Liver (tissue), 7 donors: ENCODE measurements at regions not wholly inside any gene's neighbourhood (a gene's known extent, or its start where the extent isn't known, plus 50 kb on each side); places are given as distances from the start of the nearest gene placed in this dataset.

ENCODE experiments used
- DNase-seq: peaks from one replicate; pipeline ENCODE4 v3.0.0-alpha.2; 2017; ENCODE audit warnings: low spot score
- H3K27ac ChIP-seq, 2 donors: one replicate each; pipeline ENCODE4 v1.7.0; 2013; ENCODE audit warnings: inconsistent platforms in 2 of 2, low read length in 2 of 2, control low read depth in 1 of 2, low read depth in 1 of 2, mild to moderate bottlenecking in 1 of 2
- H3K27me3 ChIP-seq, 4 donors: one replicate each; pipeline versions ENCODE4 v1.6.1 to v1.7.0; 2013; ENCODE audit warnings: low read length in 3 of 4, inconsistent platforms in 1 of 4, mild to moderate bottlenecking in 1 of 4, moderate library complexity in 1 of 4; ENCODE audit not compliant: control insufficient read depth in 4 of 4, insufficient read depth in 4 of 4
- H3K36me3 ChIP-seq, 4 donors: one replicate each; pipeline versions ENCODE4 v1.6.1 to v1.7.0; 2013; ENCODE audit warnings: low read length in 3 of 4, mild to moderate bottlenecking in 3 of 4, low read depth in 1 of 4, moderate library complexity in 1 of 4; ENCODE audit not compliant: control insufficient read depth in 4 of 4, insufficient read depth in 3 of 4
- H3K4me1 ChIP-seq, 4 donors: one replicate each; pipeline versions ENCODE4 v1.6.1 to v1.7.0; 2013; ENCODE audit warnings: low read length in 3 of 4, mild to moderate bottlenecking in 3 of 4, moderate library complexity in 1 of 4; ENCODE audit not compliant: control insufficient read depth in 4 of 4, insufficient read depth in 4 of 4
- H3K4me3 ChIP-seq, 3 donors: one replicate each; pipeline versions ENCODE4 v1.6.1 to v1.7.0; 2013; ENCODE audit warnings: low read length in 3 of 3, control low read depth in 1 of 3, low read depth in 1 of 3, mild to moderate bottlenecking in 1 of 3
- H3K9ac ChIP-seq, 2 donors: one replicate each; pipeline ENCODE4 v1.7.0; 2013; ENCODE audit warnings: low read length in 2 of 2, mild to moderate bottlenecking in 2 of 2, moderate library complexity in 2 of 2, control low read depth in 1 of 2, low read depth in 1 of 2
- H3K9me3 ChIP-seq, 4 donors: one replicate each; pipeline versions ENCODE4 v1.6.1 to v1.7.0; 2013; ENCODE audit warnings: low read length in 3 of 4; ENCODE audit not compliant: control insufficient read depth in 4 of 4
- ATF3 ChIP-seq: IDR thresholded peaks from 2 replicates; pipeline ENCODE4 v1.6.1; 2016; ENCODE audit warnings: antibody characterized with exemption
- EGR1 ChIP-seq, 2 donors: IDR thresholded peaks; 2 replicates each; pipeline ENCODE4 v1.6.1; 2016 to 2018; ENCODE audit warnings: antibody characterized with exemption in 2 of 2, low read depth in 2 of 2
- FOXA1 ChIP-seq: IDR thresholded peaks from 2 replicates; pipeline ENCODE4 v1.6.1; 2016; ENCODE audit warnings: antibody characterized with exemption
- FOXA2 ChIP-seq: IDR thresholded peaks from 2 replicates; pipeline ENCODE4 v1.6.1; 2016; ENCODE audit warnings: antibody characterized with exemption
- GABPA ChIP-seq, 2 donors: IDR thresholded peaks in 1 of 2; conservative IDR thresholded peaks in 1 of 2; 2 replicates each; pipeline ENCODE4 v1.6.1; 2016; ENCODE audit warnings: antibody characterized with exemption in 2 of 2, mild to moderate bottlenecking in 1 of 2, moderate library complexity in 1 of 2
- HNF4A ChIP-seq, 2 donors: conservative IDR thresholded peaks; 2 replicates each; pipeline ENCODE4 v1.6.1; 2016; ENCODE audit warnings: antibody characterized with exemption in 2 of 2, mild to moderate bottlenecking in 2 of 2
- HNF4G ChIP-seq: IDR thresholded peaks from 2 replicates; pipeline ENCODE4 v1.6.1; 2016; ENCODE audit warnings: antibody characterized with exemption
- JUND ChIP-seq, 2 donors: IDR thresholded peaks; 2 replicates each; pipeline ENCODE4 v1.6.1; 2016; ENCODE audit warnings: antibody characterized with exemption in 2 of 2
- MAX ChIP-seq: IDR thresholded peaks from 2 replicates; pipeline ENCODE4 v1.6.1; 2016; ENCODE audit warnings: antibody characterized with exemption
- RAD21 ChIP-seq, 2 donors: IDR thresholded peaks; 2 replicates each; pipeline ENCODE4 v1.6.1; 2016; ENCODE audit warnings: antibody characterized with exemption in 2 of 2, mild to moderate bottlenecking in 2 of 2
- REST ChIP-seq: IDR thresholded peaks from 2 replicates; pipeline ENCODE4 v1.6.1; 2016; ENCODE audit warnings: antibody characterized with exemption, mild to moderate bottlenecking
- SP1 ChIP-seq: IDR thresholded peaks from 2 replicates; pipeline ENCODE4 v1.6.1; 2018; ENCODE audit warnings: antibody characterized with exemption, mild to moderate bottlenecking
- TAF1 ChIP-seq: conservative IDR thresholded peaks from 2 replicates; pipeline ENCODE4 v1.6.1; 2016; ENCODE audit warnings: antibody characterized with exemption, mild to moderate bottlenecking
- YY1 ChIP-seq: IDR thresholded peaks from 2 replicates; pipeline ENCODE4 v1.6.1; 2016; ENCODE audit warnings: antibody characterized with exemption, mild to moderate bottlenecking
- ZBTB33 ChIP-seq: IDR thresholded peaks from 2 replicates; pipeline ENCODE4 v1.6.1; 2016; ENCODE audit warnings: antibody characterized with exemption
- WGBS: extraction: QIAGEN DNeasy Blood & Tissue Kit; methylation state at CpG from one replicate; pipeline ENCODE4 v1.1.7; 2013; 5-methylcytosine and 5-hydroxymethylcytosine counted together
- donor health status: healthy.
- donor health status: healthy.
- donor health status: healthy.
- donor health status: healthy.

GRCh38 chr17:77068915-77069314 is 71.9 kb upstream of the SEC14L1 start:
- no peak for DNase-seq
- Histone ChIP-seq H3K9me3 (no peaks in the 10 kb centered on the region), H3K4me3 (no peak overlapping the region), H3K9ac (no peak overlapping the region), H3K4me1 (no peaks in the 10 kb centered on the region), H3K27ac (no peak overlapping the region), H3K36me3 (no peaks in the 10 kb centered on the region), H3K27me3 (peaks cover 0 to 2% (median 0%) of the 10 kb centered on the region in 4 donors)
- TF ChIP-seq REST, result no peak
- no peak for TF ChIP-seq MAX
- no peak for TF ChIP-seq JUND (IDR thresholded peaks at IDR 0.05)
- no peak for TF ChIP-seq FOXA2
- TF ChIP-seq ATF3, result no peak
- TF ChIP-seq HNF4G, result no peak
- TF ChIP-seq RAD21 (IDR thresholded peaks at IDR 0.05), result no peak
- TF ChIP-seq YY1, result no peak
- TF ChIP-seq GABPA (IDR thresholded peaks at IDR 0.05 in 1 of 2, conservative IDR thresholded peaks at IDR 0.05 in 1 of 2), result no peak
- TF ChIP-seq FOXA1, result no peak
- no peak for TF ChIP-seq ZBTB33
- no peak for TF ChIP-seq HNF4A (conservative IDR thresholded peaks at IDR 0.05)
- TF ChIP-seq EGR1 (IDR thresholded peaks at IDR 0.05; ENCODE audit: low read depth in 2 of 2), result no peak
- 63% methylated on average over 2 of the region's 2 CpGs for WGBS

GRCh38 chr17:77070888-77071279 is 69.9 kb upstream of the SEC14L1 start:
- no peak overlapping the region for H3K27ac ChIP-seq
- no peaks in the 10 kb centered on the region for H3K4me1 ChIP-seq
- DNase-seq, result no peak
- H3K9ac ChIP-seq, result no peak overlapping the region
- no peaks in the 10 kb centered on the region for H3K9me3 ChIP-seq
- no peak overlapping the region for H3K4me3 ChIP-seq
- TF ChIP-seq TAF1 (no peak), GABPA (IDR thresholded peaks at IDR 0.05 in 1 of 2, conservative IDR thresholded peaks at IDR 0.05 in 1 of 2) (no peak), ATF3 (no peak), YY1 (no peak), HNF4G (no peak), HNF4A (conservative IDR thresholded peaks at IDR 0.05) (no peak), MAX (no peak), ZBTB33 (no peak), SP1 (no peak), JUND (IDR thresholded peaks at IDR 0.05) (no peak), REST (no peak), FOXA2 (no peak), FOXA1 (no peak)
- H3K27me3 ChIP-seq, result peaks cover 0 to 2% (median 0%) of the 10 kb centered on the region in 4 donors
- no peaks in the 10 kb centered on the region for H3K36me3 ChIP-seq
- 63% methylated on average over 6 of the region's 6 CpGs for WGBS
